ENCODE measurements at regions not wholly inside any gene's neighbourhood (a gene's known extent, or its start where the extent isn't known, plus 50 kb on each side); places are given as distances from the start of the nearest gene placed in this dataset.

- no peak for TF ChIP-seq CTCF (IDR thresholded peaks at IDR 0.05; ENCODE audit: low read depth, low read length, poor library complexity, severe bottlenecking)
- no peak for TF ChIP-seq EZH2phosphoT487 (IDR thresholded peaks at IDR 0.05; ENCODE audit: borderline replicate concordance, low read length)
These were observed 521.6 kb downstream of the TRIML1 start for GRCh38 chr4:188660796-188661195.

All from DOHH2 (cell line).